Skeletal muscle satellite cell (primary cell): ENCODE measurements at regions not wholly inside any gene's neighbourhood (a gene's known extent, or its start where the extent isn't known, plus 50 kb on each side); places are given as distances from the start of the nearest gene placed in this dataset.

ENCODE experiments used
- H3K27me3 ChIP-seq: 2 replicates; pipeline ENCODE4 v1.7.0; 2013; ENCODE audit warnings: low read length; ENCODE audit not compliant: control insufficient read depth, insufficient read depth
- H3K36me3 ChIP-seq: 2 replicates; pipeline ENCODE4 v1.7.0; 2013; ENCODE audit warnings: mild to moderate bottlenecking, control low read depth, low read length; ENCODE audit not compliant: insufficient read depth
- H3K4me1 ChIP-seq: 2 replicates; pipeline ENCODE4 v1.7.0; 2013; ENCODE audit warnings: low read length; ENCODE audit not compliant: control insufficient read depth, insufficient read depth
- H3K4me2 ChIP-seq: 2 replicates; pipeline ENCODE4 v1.7.0; 2013; ENCODE audit warnings: mild to moderate bottlenecking, low read length
- H3K4me3 ChIP-seq: 2 replicates; pipeline ENCODE4 v1.7.0; 2013; ENCODE audit warnings: low read length
- H3K9ac ChIP-seq: 2 replicates; pipeline ENCODE4 v1.7.0; 2013; ENCODE audit warnings: mild to moderate bottlenecking, low read depth, low read length, moderate library complexity
- H3K9me3 ChIP-seq: replicated peaks from 2 replicates; pipeline ENCODE4 v1.7.0; 2013; ENCODE audit warnings: mild to moderate bottlenecking, control low read depth, low read length

GRCh38 chr20:50292591-50293283 lies 102.1 kb downstream of the CEBPB start:
- Histone ChIP-seq H3K4me3 (no peak overlapping the region), H3K9me3 (no peaks in the 10 kb centered on the region), H3K9ac (peak overlapping the region; percentile 74), H3K36me3 (no peaks in the 10 kb centered on the region), H3K27me3 (no peaks in the 10 kb centered on the region), H3K4me1 (peaks cover 20% of the 10 kb centered on the region), H3K4me2 (peak overlapping the region; percentile 36)

- peak overlapping the region; percentile 74 for H3K9ac ChIP-seq
- H3K36me3 ChIP-seq = no peaks in the 10 kb centered on the region
- H3K4me2 ChIP-seq = no peak overlapping the region
- H3K9me3 ChIP-seq = no peaks in the 10 kb centered on the region
- H3K4me3 ChIP-seq = no peak overlapping the region
- H3K27me3 ChIP-seq = no peaks in the 10 kb centered on the region
- peaks cover 20% of the 10 kb centered on the region for H3K4me1 ChIP-seq
These were observed 102.9 kb downstream of the CEBPB start for GRCh38 chr20:50293284-50294139.

- peaks cover 20% of the 10 kb centered on the region for H3K4me1 ChIP-seq
- no peak overlapping the region for H3K4me3 ChIP-seq
- no peak overlapping the region for H3K9ac ChIP-seq
- no peak overlapping the region for H3K4me2 ChIP-seq
- no peaks in the 10 kb centered on the region for H3K9me3 ChIP-seq
- H3K27me3 ChIP-seq = no peaks in the 10 kb centered on the region
- H3K36me3 ChIP-seq = no peaks in the 10 kb centered on the region
These were observed 103.8 kb downstream of the CEBPB start for GRCh38 chr20:50294164-50295088.

- Histone ChIP-seq H3K4me1 (peaks cover 20% of the 10 kb centered on the region), H3K4me2 (no peak overlapping the region), H3K36me3 (no peaks in the 10 kb centered on the region), H3K27me3 (no peaks in the 10 kb centered on the region), H3K9me3 (no peaks in the 10 kb centered on the region), H3K4me3 (no peak overlapping the region), H3K9ac (no peak overlapping the region)
These were observed 104.7 kb downstream of the CEBPB start for GRCh38 chr20:50295345-50295744.

GRCh38 chr20:50295762-50296449 lies 105.3 kb downstream of the CEBPB start:
- peaks cover 20% of the 10 kb centered on the region for H3K4me1 ChIP-seq
- no peaks in the 10 kb centered on the region for H3K9me3 ChIP-seq
- no peak overlapping the region for H3K9ac ChIP-seq
- H3K27me3 ChIP-seq = no peaks in the 10 kb centered on the region
- H3K4me3 ChIP-seq = no peak overlapping the region
- H3K4me2 ChIP-seq = no peak overlapping the region
- H3K36me3 ChIP-seq = no peaks in the 10 kb centered on the region

- H3K9me3 ChIP-seq = no peaks in the 10 kb centered on the region
- H3K36me3 ChIP-seq = no peaks in the 10 kb centered on the region
- peaks cover 16% of the 10 kb centered on the region for H3K4me1 ChIP-seq
- H3K9ac ChIP-seq = no peak overlapping the region
- no peak overlapping the region for H3K4me3 ChIP-seq
- H3K4me2 ChIP-seq = no peak overlapping the region
- H3K27me3 ChIP-seq = no peaks in the 10 kb centered on the region
These were observed 106.1 kb downstream of the CEBPB start for GRCh38 chr20:50296450-50297375.

GRCh38 chr20:50297498-50298376 lies 107.1 kb downstream of the CEBPB start:
- Histone ChIP-seq H3K4me3 (no peak overlapping the region), H3K36me3 (no peaks in the 10 kb centered on the region), H3K27me3 (no peaks in the 10 kb centered on the region), H3K9ac (no peak overlapping the region), H3K4me1 (peaks cover 8% of the 10 kb centered on the region), H3K9me3 (no peaks in the 10 kb centered on the region), H3K4me2 (no peak overlapping the region)

GRCh38 chr20:50298554-50299324 lies 108.1 kb downstream of the CEBPB start:
- Histone ChIP-seq H3K9me3 (no peaks in the 10 kb centered on the region), H3K4me1 (peaks cover 9% of the 10 kb centered on the region), H3K36me3 (no peaks in the 10 kb centered on the region), H3K4me2 (no peak overlapping the region), H3K4me3 (no peak overlapping the region), H3K27me3 (no peaks in the 10 kb centered on the region), H3K9ac (no peak overlapping the region)

GRCh38 chr20:50299325-50299629 lies 108.6 kb downstream of the CEBPB start:
- Histone ChIP-seq H3K9ac (no peak overlapping the region), H3K4me1 (peaks cover 14% of the 10 kb centered on the region), H3K9me3 (no peaks in the 10 kb centered on the region)

More at GRCh38 chr20:50299325-50299629, 108.6 kb downstream of the CEBPB start:
- no peak overlapping the region for H3K4me3 ChIP-seq
- H3K36me3 ChIP-seq = no peaks in the 10 kb centered on the region
- H3K27me3 ChIP-seq = no peaks in the 10 kb centered on the region
- H3K4me2 ChIP-seq = no peak overlapping the region
